ENCODE measurements at regions not wholly inside any gene's neighbourhood (a gene's known extent, or its start where the extent isn't known, plus 50 kb on each side); places are given as distances from the start of the nearest gene placed in this dataset.
"Not testable (repeated sequence)": the region's sequence is repeated elsewhere in the genome, so short reads cannot be mapped to it uniquely, and the experiment has no call there.

GRCh38 chr5:82882316-82882715 lies 194.9 kb downstream of the TMEM167A start:
- no peak for TF ChIP-seq CTCF (IDR thresholded peaks at IDR 0.05; ENCODE audit: insufficient read depth, low read length, missing control alignments)
- ChIA-PET POLR2A (no interaction called here), CTCF (no interaction called here)
- DNase-seq (ENCODE audit: low read depth, low spot score), result no peak
- H3K4me3 ChIP-seq (ENCODE audit: low read depth, low read length), result no peak overlapping the region

- no peak for DNase-seq (ENCODE audit: low read depth, low spot score)
- ChIA-PET POLR2A (no interaction called here), CTCF (no interaction called here)
- TF ChIP-seq CTCF (IDR thresholded peaks at IDR 0.05; ENCODE audit: insufficient read depth, low read length, missing control alignments), result no peak
- H3K4me3 ChIP-seq (ENCODE audit: low read depth, low read length), result no peak overlapping the region
These were observed 195.5 kb downstream of the TMEM167A start for GRCh38 chr5:82881571-82882174.

- no peak for DNase-seq (ENCODE audit: low read depth, low spot score)
- ChIA-PET CTCF (no interaction called here), POLR2A (no interaction called here)
- no peak overlapping the region for H3K4me3 ChIP-seq (ENCODE audit: low read depth, low read length)
- TF ChIP-seq CTCF (IDR thresholded peaks at IDR 0.05; ENCODE audit: insufficient read depth, low read length, missing control alignments), result no peak
These were observed 198.1 kb downstream of the TMEM167A start for GRCh38 chr5:82879089-82879488.

GRCh38 chr5:82873452-82873851 lies 203.7 kb downstream of the TMEM167A start:
- no peak for TF ChIP-seq CTCF (IDR thresholded peaks at IDR 0.05; ENCODE audit: insufficient read depth, low read length, missing control alignments)

GRCh38 chr5:82872321-82873288 lies 204.6 kb downstream of the TMEM167A start:
- CTCF ChIA-PET; H3K4me3 ChIP-seq (ENCODE audit: low read depth, low read length); DNase-seq (ENCODE audit: low read depth, low spot score); POLR2A ChIA-PET: not testable (repeated sequence)

More at GRCh38 chr5:82873452-82873851, 203.7 kb downstream of the TMEM167A start:
- no peak for DNase-seq (ENCODE audit: low read depth, low spot score)
- POLR2A ChIA-PET, result no interaction called here
- CTCF ChIA-PET, result no interaction called here
- H3K4me3 ChIP-seq (ENCODE audit: low read depth, low read length), result no peak overlapping the region

- ChIA-PET CTCF (interaction anchor here (0.6 kb wide), 1 partner anchor 60 kb away, joined by 4 read pairs; no protein-coding TSS in a partner anchor), POLR2A (no interaction called here)
- TF ChIP-seq CTCF (IDR thresholded peaks at IDR 0.05; ENCODE audit: insufficient read depth, low read length, missing control alignments), result no peak
- H3K4me3 ChIP-seq (ENCODE audit: low read depth, low read length), result no peak overlapping the region
- no peak for DNase-seq (ENCODE audit: low read depth, low spot score)
These were observed 211.6 kb downstream of the TMEM167A start for GRCh38 chr5:82865625-82866024.
